HG02623 (cell line): ENCODE measurements at regions not wholly inside any gene's neighbourhood (a gene's known extent, or its start where the extent isn't known, plus 50 kb on each side); places are given as distances from the start of the nearest gene placed in this dataset.
A peak's percentile ranks its signal among the peaks of the same experiment; 100 is the strongest.
"Not testable (repeated sequence)": the region's sequence is repeated elsewhere in the genome, so short reads cannot be mapped to it uniquely, and the experiment has no call there.

Experiments used
- ATAC-seq: cut with Tn5 transposase; IDR thresholded peaks from one replicate; pipeline ENCODE4 v1.9.1; 2021; ENCODE audit warnings: moderate library complexity; ENCODE audit not compliant: unreplicated experiment

DNA sequence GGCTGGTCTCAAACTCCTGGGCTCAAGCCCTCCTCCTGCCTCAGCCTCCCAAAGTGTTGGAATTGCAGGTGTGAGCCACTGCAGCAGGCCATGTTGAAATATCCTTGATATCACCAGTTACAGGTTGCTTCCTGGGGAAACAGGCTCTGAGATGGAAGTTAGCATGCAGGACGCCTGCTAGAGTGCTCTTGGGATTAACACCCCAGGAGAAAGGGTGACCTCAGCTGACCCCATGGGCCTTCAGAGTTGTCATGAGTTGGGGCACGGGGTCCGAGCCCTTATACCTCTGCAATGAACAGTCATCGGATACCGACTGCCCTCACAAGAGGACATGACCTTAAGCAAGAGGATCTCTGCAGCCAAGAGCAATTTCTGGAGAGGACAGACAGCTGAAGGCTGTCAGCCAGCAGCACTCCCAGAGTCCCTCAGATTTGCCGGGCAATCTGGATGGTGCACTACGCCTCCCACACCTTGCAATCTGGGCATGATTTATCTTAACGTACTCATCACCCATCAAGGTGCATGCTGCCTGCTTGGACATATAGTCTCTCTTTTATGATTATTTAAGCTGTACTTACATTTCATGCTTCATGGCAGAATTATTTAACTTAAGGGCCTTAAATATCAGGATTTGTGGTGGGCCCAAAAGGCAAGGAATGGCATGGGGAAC is 134.6 kb downstream of the ADSS2 start:
- no peak for ATAC-seq

DNA sequence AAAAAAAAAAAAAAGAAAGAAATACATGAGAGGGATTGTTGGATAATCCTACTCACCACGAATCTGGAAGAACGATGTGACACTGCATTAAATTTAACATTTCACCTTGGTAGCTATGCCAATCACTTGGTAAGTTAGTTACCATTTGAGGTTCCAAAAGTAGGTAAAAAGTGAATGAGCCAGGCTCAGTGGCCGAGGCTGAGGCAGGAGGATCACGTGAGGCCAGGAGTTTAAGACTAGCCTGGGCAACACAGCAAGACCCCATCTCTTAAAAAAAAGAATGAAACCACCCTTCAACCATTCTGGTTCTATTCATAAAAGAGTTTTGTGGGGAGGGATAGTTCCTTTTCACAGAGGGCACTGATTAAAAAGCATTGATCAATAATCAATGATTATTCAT is 133.6 kb downstream of the ADSS2 start:
- no peak for ATAC-seq

DNA sequence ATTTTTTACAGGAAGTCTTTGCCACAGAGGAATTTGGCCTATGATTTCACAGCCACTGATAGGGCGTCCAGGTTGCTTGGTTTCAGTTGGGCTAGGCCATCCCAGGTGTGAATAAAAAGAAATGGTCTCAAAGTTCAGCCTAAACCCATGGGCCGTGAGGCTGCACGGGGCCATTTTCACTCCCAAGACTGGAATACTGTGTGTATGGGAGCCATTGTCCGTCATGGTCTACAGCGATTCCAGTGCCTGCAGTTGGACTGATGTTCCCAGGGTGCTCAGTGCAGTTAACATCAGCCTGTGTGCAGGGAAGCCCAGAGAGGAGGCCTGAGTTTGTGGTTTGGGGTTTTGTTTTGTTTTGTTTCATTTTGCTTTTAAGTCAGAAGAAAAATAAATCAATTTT is 133.2 kb downstream of the ADSS2 start:
- no peak for ATAC-seq

DNA sequence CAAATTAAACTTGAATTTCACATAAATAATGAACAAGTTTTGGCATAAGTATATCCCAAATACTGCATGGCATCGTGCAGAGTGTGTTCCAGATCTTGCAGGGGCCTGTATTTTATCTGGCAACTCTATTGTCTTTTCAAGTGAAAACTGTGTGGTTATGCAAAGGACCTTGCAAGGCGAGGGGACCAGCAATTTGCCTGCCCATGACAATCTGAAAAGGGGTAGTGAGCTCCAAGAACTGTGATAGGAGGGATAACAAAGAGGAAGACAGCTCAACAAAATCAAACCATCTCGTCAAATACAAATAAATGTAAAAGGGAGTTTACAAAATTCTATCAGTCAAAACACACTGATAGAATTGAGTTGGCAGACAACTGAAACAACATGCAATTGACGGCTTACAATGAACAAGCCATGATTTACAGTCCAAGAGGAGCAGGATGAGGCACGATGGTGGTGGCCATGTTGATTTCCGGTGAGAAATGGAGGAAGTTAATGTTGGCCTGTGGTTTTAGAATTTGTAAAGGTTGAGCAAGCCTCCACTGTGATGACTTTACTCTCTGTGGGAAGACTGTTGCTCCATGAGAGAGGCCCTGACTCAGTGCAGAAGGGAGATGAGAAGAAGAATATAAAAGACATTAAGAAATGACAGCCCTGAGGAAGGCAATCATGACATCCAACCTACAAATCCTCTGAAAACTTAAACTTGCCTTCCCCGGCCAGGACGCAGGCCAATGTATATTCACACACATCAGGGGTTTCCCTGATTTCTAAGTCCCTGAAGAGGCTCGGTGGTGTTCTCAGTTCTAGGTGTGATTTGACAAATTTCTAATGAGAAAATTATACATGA is 132.2 kb downstream of the ADSS2 start:
- peak; percentile 68 for ATAC-seq

DNA sequence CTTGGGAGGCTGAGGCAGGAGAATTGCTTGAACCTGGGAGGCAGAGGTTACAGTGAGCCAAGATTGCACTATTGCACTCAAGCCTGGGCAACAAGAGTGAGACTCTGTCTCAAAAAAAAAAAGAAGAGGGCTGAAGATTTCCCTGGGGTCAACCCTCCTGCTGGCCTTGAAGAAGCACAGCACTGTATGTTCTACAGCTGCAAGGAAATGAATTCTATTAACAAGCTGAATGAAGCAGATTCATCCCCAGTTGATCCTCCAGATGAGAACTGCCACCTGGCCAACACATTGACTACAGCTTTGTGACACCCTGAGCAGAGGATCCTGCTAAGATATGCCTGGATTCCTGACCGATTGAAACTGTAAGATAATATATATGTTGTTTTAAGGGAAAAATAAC is 129.5 kb downstream of the ADSS2 start:
- no peak for ATAC-seq

DNA sequence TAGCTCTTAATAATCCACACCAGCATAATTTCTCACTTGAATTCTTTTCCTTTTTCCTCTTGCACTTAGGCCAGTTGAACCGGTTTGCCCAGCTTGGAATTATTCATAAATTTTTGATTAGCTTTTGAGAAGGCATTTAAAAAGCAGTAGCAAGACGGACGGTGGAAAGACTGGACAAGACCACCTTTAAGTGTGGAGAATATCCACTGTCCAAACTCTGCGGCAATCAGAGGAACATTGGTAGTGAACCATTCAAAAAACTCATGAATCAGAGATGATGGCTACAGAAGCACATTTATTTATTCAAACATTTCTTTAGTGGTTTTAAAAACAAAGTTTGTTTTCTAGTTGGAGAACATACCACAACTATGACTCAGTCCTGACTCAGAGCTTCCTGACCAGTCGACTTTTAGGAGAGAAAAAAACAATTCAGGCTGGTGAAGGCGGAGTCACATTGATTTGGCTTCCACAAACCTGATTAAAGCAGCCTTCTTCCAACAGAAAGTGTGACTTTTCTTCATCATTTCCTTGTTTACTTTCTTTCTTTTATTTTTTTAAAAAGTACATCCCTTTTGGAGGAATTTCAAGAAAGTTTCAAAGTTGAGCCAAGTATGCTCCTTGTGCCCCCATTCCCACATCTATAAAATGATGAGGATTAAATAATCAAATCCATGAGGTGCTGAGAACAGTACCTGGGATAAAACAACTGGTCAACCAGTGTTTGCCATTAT is 128.8 kb downstream of the ADSS2 start:
- ATAC-seq, result no peak

DNA sequence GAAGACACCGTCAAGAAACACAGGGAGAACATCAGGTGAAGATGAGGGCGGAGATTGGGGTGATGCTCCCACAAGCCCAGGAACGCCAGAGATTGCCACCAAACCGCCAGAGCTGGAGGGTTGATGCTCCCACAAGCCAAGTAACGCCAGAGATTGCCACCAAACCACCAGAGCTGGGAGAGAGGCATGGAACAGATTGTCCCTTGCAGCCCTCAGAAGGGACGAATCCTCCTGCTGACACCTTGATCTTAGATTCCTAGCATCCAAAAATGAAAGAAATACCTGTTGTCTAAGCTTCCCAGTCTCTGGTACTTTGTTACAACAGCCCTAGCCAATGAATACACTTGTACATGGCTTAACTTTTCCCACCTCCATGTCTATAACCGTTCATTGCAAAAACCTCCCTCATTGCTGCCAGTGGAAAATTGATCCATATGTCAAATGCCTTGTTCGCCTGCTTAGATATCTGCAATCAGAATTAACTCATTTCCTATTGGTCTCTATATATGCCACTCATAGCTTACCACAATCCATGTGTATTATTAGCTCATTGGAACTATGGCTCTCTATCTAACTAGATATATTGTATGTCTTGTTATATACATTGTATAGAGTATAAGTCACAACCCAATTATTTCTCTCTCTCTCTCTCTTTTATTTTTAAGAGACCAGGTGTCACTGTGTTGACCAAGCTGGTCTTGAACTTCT is 127.4 kb downstream of the ADSS2 start:
- no peak for ATAC-seq

DNA sequence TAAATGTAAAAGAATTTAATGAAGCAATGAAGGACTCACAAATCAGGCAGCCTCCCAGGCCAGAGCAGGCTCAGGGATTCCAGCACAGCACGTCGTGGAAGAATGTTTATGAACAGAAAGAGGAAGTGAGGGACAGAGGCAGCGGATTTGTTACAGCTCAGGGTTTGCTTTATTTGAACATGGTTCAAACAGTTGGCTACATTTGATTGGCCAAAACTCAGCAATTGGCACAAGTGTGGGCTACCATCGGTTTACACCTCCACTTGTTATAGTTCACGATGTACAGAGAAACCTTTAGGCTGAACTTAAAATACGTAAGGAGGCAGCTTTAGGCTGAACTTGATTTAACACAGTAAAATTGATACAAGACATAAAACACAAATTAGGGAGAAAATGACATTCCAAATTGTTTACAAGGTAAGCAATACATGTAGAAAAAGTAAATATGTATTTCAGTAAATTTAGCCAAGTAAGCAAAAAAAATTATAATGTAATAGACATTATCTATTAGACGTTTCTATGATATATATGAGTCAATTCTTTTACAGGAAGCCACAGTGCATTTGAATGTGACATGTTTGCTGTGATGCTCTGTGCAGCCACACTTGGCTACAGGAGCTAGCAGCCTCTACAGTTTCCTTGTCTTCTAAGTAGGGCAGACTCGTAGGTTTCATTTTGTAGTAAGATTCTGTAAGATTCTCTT is 126.5 kb downstream of the ADSS2 start:
- peak; percentile 76 for ATAC-seq

DNA sequence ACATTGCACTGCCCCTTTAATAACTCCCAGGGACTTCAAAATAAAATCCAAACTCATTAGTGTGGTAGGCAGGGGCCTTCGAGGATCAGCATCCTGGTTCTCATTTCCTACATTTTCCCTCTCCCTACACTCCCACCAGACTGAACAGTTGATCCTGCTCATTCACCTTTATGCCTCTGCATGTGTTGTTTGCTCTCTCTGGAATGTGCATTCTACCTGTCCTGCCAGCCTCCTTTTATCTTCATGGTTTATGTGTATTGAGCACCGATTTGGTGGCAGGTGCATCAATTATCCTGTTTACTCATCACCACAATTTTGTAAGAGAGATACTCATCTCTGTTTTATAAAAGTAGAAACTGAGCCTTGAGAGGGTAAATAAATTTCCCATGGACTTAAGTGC is 125.0 kb downstream of the ADSS2 start:
- ATAC-seq, result no peak

DNA sequence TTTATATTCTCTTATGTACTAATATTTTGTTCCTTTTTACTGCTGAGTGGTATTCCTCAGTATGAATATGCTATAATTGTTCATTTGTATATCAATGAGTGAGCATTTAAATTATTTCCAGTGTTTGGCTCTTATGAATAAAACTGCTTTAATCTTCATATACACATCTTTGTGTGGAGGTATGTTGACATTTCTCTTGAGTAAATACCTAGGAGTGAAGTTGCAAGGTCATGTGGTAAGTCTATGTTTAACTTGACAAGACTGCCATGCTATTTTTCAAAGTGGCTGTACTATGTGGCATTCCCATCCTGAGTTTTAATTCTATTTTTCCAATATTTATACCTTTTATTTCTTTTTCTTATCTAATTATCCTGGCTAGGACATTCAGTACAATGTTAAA is 124.2 kb downstream of the ADSS2 start:
- no peak for ATAC-seq

DNA sequence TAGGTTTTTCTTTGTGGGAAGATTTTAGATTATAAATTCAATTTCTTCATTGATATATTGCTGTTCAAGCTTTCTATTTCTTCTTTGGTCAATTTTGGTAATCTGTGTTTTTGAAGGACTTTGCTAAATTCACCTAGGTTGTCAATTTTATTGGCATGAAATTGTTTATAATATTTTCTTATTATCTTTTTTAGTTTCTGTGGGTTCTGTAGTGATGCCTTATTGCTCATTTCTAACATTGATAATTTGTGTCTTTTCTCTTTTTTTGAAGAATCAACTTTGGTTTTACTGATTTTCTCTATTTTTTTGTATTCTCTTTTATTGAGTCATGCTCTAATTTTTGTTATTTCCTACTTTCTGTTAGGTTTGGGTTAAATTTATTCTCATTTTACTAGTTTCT is 123.2 kb downstream of the ADSS2 start:
- no peak for ATAC-seq

DNA sequence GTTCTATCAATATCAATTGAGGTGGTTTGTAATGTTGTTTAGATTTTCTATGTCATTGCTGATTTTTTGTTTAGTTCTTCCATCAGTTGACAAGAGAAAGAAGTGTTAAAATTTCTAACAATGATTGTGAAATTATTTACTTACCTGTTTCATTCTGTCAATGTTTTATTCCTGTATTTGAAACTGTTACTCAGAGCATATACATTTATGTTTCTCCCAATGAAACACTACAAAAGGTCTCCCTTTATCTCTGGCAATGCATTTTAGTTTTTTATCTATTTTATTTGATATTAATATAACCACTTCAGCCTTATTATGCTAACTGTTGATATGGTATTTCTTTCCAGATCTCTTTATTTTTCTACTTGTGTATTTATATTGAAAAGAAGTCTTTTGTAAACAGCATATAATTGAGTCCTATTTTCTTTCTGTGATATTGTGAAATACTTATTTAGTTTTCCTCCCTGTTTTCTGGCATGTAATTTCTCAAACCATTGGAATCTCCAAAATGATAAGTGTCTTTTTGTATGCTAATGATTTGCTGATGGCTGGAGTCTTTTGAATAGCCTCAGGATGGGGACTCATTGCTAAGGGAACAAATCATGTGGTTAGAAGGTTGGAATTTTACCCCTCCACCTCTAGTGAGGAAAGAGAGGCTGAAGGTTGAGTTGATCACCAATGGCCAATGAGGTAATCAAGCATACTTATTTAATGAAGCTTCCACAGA is 122.0 kb downstream of the ADSS2 start:
- ATAC-seq, result no peak

DNA sequence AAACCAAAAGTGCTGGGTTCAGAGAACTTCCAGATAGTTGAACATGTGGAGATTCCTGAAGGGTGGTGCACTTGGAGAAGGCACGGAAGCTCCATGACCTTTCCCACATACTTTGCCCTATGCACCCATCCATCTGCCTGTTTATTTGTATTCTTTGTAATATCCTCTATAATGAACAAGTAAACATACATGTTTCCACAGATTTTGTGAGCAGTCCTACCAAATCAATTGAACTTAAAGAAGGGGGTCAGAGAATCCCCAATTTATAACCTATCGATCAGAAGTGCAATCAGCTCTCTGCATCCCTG is 121.4 kb downstream of the ADSS2 start:
- no peak for ATAC-seq

DNA sequence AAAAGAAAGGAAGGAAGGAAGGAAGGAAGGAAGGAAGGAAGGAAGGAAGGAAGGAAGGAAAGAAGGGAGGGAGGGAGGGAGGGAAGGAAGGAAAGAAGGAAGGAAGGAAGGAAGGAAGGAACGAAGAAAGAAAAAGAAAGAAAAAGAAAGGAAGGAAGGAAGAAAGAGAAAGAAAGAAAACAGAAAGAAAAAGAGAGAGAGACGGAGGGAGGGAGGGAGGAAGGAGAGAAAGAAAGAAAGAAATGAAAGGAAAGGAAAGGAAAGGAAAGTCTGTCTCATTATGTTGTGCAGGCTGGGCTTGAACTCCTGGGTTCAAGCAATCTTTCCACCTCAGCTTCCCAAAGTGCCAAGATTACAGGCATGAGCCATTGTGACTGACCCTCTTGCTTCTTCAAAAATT is 118.9 kb downstream of the ADSS2 start:
- ATAC-seq, result not testable (repeated sequence)

DNA sequence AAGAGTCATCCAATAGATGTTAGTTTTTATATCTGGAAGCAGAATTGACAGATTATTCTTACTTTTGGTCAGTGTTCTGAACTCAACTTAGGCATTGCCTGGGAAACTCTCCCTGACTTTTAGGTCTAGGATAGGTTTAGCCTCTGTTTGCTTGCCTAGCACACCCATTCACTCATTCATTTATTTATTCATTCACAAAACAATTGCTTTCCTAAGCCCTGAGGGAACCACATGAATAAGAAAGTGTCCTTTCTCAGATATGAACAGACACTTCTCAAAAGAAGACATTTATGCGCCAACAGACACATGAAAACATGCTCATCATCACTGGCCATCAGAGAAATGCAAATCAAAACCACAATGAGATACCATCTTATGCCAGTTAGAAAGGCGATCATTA is 117.4 kb downstream of the ADSS2 start:
- ATAC-seq, result not testable (repeated sequence)

DNA sequence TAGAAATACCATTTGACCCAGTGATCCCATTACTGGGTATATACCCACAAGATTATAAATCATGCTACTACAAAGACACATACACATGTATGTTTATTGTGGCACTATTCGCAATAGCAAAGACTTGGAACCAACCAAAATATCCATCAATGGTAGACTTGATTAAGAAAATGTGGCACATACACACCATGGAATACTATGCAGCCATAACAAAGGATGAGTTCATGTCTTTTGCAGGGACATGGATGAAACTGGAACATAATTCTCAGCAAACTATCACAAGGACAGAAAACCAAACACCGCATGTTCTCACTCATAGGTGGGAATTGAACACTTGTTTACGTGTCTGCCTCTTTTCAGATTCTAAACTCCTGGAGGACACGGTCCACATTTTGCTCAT is 116.9 kb downstream of the ADSS2 start:
- not testable (repeated sequence) for ATAC-seq

DNA sequence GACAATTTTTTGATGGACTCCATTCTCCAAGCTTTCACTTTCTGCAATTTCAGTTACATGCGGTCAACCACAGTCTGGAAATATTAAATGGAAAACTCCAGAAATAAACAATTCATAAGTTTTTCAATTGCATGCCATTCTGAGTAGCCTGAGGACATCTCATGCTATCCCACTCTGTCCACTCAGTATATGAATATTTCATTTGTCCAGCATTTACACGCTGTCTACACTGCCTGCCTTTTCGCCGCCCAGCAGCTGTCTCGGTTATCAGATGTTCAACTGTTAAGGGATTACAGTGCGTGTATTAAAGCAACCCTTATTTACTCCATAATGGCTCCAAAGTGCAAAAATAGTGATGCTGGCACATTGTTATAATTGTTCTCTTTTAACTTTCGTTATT is 116.3 kb downstream of the ADSS2 start:
- no peak for ATAC-seq

DNA sequence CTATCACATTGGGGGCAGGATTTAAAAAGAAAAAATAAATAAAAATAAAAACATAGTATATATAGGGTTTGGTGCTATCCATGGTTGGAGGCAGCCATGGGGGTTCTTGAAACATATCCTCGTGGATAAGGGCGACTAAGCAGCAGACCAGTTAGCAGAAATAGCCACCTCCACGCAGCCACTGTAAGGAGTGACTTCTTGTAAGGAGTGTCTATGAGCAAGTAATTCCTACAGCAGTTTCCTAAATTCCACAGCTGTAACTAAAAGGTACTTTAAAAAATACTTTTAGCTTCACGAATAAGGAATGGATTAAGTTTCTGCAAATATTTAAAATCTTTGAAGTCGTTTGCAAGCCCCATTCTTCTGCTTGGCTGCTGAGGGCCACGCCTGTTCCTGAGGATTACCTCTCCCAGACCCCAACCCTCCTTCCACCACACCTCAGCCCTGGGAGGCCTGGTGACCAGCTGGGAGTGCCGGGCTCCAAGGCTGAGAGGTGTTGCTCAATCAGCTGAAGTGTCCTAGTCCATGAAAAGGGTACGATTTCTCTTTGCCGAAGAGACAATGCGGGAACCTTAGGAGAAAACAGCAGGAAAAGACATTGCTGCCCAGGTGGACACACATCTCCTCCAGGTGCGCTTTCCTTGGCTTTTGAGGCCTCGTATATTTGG is 115.3 kb downstream of the ADSS2 start:
- ATAC-seq, result no peak

DNA sequence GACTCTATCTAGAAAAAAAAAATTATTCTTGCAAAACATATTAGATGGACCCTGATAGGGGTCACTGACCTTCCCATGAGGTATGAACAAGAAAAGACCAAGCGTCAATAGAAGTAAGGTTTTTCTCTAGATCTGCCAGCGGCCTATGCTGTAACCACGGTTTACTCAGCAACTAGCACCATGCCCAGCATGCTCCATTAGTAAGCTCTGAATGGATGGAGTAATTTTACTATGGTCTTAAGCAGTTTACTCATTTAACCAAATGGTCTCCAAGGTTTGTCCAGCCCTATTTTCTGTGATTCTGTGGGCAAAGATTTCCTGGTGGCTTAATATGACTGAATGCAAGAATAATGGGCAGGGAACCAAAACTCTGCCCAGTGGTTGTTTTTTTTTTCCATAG is 113.9 kb downstream of the ADSS2 start:
- ATAC-seq, result no peak
